ENCODE measurements at regions not wholly inside any gene's neighbourhood (a gene's known extent, or its start where the extent isn't known, plus 50 kb on each side); places are given as distances from the start of the nearest gene placed in this dataset.

GRCh38 chr14:101110729-101111619 lies 207.5 kb upstream of the RTL1 start:
- no peak for DNase-seq (ENCODE audit: extremely low read depth, low read depth)
- no peak for TF ChIP-seq CTCF (IDR thresholded peaks at IDR 0.05; ENCODE audit: low read depth, low read length)

GRCh38 chr14:101111620-101112290 lies 208.2 kb upstream of the RTL1 start:
- no peak for TF ChIP-seq CTCF (IDR thresholded peaks at IDR 0.05; ENCODE audit: low read depth, low read length)
- no peak for DNase-seq (ENCODE audit: extremely low read depth, low read depth)

- DNase-seq (ENCODE audit: extremely low read depth, low read depth), result no peak
- no peak for TF ChIP-seq CTCF (IDR thresholded peaks at IDR 0.05; ENCODE audit: low read depth, low read length)
Observed at GRCh38 chr14:101112351-101113107, 209.0 kb upstream of the RTL1 start.

- no peak for TF ChIP-seq CTCF (IDR thresholded peaks at IDR 0.05; ENCODE audit: low read depth, low read length)
- no peak for DNase-seq (ENCODE audit: extremely low read depth, low read depth)
Observed at GRCh38 chr14:101113108-101113612, 209.6 kb upstream of the RTL1 start.

GRCh38 chr14:101113835-101114725 lies 210.6 kb upstream of the RTL1 start:
- no peak for TF ChIP-seq CTCF (IDR thresholded peaks at IDR 0.05; ENCODE audit: low read depth, low read length)
- DNase-seq (ENCODE audit: extremely low read depth, low read depth), result no peak

- DNase-seq (ENCODE audit: extremely low read depth, low read depth), result no peak
Observed at GRCh38 chr14:101114726-101115515, 211.4 kb upstream of the RTL1 start.

More at GRCh38 chr14:101114726-101115515, 211.4 kb upstream of the RTL1 start:
- TF ChIP-seq CTCF (IDR thresholded peaks at IDR 0.05; ENCODE audit: low read depth, low read length), result no peak

Measured in AG09319 (cell line).